Gastrocnemius medialis (tissue), 4 donors: ENCODE measurements at regions not wholly inside any gene's neighbourhood (a gene's known extent, or its start where the extent isn't known, plus 50 kb on each side); places are given as distances from the start of the nearest gene placed in this dataset.

ENCODE experiments used
- CTCF ChIP-seq, 5 experiments: fragments of 450-650 bp in 3 of 5; fragments of 200-600 bp in 2 of 5; sonication (generic) in 2 of 5; IDR thresholded peaks in 4 of 5; conservative IDR thresholded peaks in 1 of 5; 1 replicate in 4 of 5; 2 replicates in 1 of 5; pipeline ENCODE4 v1.5.1; 2016 to 2019; ENCODE audit warnings: antibody characterized with exemption in 5 of 5, mild to moderate bottlenecking in 3 of 5, moderate library complexity in 3 of 5
- POLR2A ChIP-seq, 2 donors: fragments of 450-650 bp; IDR thresholded peaks; one replicate each; pipeline ENCODE4 v1.6.1; 2017; ENCODE audit warnings: antibody characterized with exemption in 2 of 2, mild to moderate bottlenecking in 2 of 2, moderate library complexity in 2 of 2

- TF ChIP-seq POLR2A (IDR thresholded peaks at IDR 0.05): no peak
- TF ChIP-seq CTCF (IDR thresholded peaks at IDR 0.05 in 4 of 5, conservative IDR thresholded peaks at IDR 0.05 in 1 of 5): no peak
Observed at GRCh38 chr4:59655996-59656395, 1544.1 kb upstream of the ADGRL3 start.
